BE2C (cell line): ENCODE measurements at regions not wholly inside any gene's neighbourhood (a gene's known extent, or its start where the extent isn't known, plus 50 kb on each side); places are given as distances from the start of the nearest gene placed in this dataset.

Source experiments
- DNase-seq: peaks from one replicate; pipeline ENCODE4 v3.0.0-alpha.2; 2020
- H3K27me3 ChIP-seq: fragments of 250-450 bp; sonication (Bioruptor Pico); 2 replicates; pipeline ENCODE4 v1.5.1; 2020; ENCODE audit warnings: mild to moderate bottlenecking
- H3K36me3 ChIP-seq: fragments of 250-450 bp; sonication (Bioruptor Pico); 2 replicates; pipeline ENCODE4 v1.5.1; 2020; ENCODE audit warnings: mild to moderate bottlenecking
- H3K4me1 ChIP-seq: fragments of 250-450 bp; sonication (Bioruptor Pico); 2 replicates; pipeline ENCODE4 v1.5.1; 2020
- H3K4me3 ChIP-seq: 2 replicates; pipeline ENCODE4 v1.5.1; 2011; ENCODE audit warnings: low read depth, low read length
- H3K9me3 ChIP-seq: fragments of 250-450 bp; sonication (Bioruptor Pico); 2 replicates; pipeline ENCODE4 v1.5.1; 2020
- TF ChIP-seq, protein P1 (sequence below): IDR thresholded peaks from 2 replicates; pipeline ENCODE4 v1.5.1; 2012; ENCODE audit warnings: mild to moderate bottlenecking, low read depth, low read length

DNA sequence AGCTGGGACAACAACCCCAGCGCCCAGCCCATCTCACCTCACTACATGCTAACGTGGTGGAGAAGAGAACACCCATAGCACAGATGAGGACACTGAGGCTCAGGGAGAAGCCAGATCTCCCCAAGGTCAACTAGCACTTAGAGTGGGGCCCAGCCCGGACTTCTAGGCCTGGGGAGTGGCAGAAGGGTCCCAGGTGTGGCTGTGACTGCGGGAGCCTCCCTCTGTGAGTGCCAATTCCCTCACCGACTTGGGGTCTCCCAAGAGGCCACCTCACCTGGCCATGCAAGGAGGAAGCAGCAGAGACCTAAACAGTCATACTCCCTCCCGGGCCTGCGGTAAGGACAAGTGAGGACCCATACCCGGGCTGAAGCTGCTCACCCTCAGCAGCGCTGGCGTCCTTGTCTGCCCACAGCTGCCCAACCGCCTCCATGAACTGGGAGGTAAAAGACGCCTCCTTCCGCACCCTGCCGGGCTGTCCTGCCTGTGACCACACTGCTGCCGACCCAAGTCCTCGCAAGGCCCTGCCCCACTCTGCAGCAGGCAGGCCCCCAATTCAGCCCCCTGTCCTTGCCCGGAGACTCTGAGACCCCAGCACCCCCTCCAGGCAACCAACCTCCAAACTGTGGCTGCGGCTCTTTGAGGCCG lies 93.2 kb upstream of the RTL6 start:
- peaks cover 11% of the 10 kb centered on the region for H3K27me3 ChIP-seq
- no peaks in the 10 kb centered on the region for H3K36me3 ChIP-seq
- no peak for DNase-seq
- no peak overlapping the region for H3K4me3 ChIP-seq
- TF ChIP-seq, protein P1, sequence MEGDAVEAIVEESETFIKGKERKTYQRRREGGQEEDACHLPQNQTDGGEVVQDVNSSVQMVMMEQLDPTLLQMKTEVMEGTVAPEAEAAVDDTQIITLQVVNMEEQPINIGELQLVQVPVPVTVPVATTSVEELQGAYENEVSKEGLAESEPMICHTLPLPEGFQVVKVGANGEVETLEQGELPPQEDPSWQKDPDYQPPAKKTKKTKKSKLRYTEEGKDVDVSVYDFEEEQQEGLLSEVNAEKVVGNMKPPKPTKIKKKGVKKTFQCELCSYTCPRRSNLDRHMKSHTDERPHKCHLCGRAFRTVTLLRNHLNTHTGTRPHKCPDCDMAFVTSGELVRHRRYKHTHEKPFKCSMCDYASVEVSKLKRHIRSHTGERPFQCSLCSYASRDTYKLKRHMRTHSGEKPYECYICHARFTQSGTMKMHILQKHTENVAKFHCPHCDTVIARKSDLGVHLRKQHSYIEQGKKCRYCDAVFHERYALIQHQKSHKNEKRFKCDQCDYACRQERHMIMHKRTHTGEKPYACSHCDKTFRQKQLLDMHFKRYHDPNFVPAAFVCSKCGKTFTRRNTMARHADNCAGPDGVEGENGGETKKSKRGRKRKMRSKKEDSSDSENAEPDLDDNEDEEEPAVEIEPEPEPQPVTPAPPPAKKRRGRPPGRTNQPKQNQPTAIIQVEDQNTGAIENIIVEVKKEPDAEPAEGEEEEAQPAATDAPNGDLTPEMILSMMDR, result no peak
- peaks cover 8% of the 10 kb centered on the region; the same call in 1 of the 2 replicates for H3K9me3 ChIP-seq
- H3K4me1 ChIP-seq, result no peaks in the 10 kb centered on the region

DNA sequence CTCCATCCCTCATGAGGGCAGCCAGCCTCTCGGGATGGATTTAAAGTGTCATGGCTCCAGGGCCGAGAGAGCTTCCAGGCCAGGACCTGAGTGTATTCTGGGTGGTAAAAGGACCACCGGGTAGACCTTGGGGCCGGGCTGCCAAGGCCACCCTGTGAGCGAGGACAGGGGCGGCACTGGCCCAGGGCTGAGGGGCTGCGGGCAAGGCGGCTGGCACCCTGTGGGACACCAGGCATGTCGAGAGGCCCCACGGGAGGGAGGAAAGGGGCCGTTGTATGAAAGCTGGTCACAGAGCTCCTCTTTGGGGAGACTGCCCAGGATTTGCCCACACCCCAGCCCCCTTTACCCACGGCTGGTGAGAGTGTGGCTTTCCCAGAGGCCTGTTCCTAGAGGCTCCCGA lies 92.3 kb upstream of the RTL6 start:
- no peaks in the 10 kb centered on the region for H3K36me3 ChIP-seq
- TF ChIP-seq, protein P1, result no peak
- no peak overlapping the region for H3K4me3 ChIP-seq
- H3K27me3 ChIP-seq, result peaks cover 15% of the 10 kb centered on the region
- no peaks in the 10 kb centered on the region for H3K4me1 ChIP-seq
- no peak for DNase-seq
- H3K9me3 ChIP-seq, result peaks cover 8% of the 10 kb centered on the region; the same call in 1 of the 2 replicates

DNA sequence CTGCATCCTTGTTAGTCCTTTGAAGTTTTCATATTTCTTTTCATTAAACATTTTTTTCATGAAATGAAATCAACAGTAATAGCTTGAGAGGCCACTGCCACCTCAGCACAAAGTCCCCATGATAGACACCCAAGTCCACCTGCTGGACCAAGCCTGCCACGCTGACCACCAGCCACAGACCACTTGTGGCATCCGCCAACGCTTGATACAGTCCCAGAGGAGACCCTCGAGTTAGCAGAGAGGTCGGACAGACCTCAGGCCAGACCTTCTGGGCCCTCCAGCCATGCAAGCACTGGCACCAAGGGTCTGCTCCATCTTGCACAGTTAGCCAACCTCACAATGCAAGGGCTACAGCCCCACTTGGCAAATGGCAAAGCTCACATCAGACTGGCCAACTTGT lies 91.8 kb upstream of the RTL6 start:
- peaks cover 8% of the 10 kb centered on the region; the same call in 1 of the 2 replicates for H3K9me3 ChIP-seq
- peaks cover 15% of the 10 kb centered on the region for H3K27me3 ChIP-seq
- no peak overlapping the region for H3K4me3 ChIP-seq
- H3K36me3 ChIP-seq, result no peaks in the 10 kb centered on the region
- DNase-seq, result no peak
- no peaks in the 10 kb centered on the region for H3K4me1 ChIP-seq
- TF ChIP-seq, protein P1, result no peak

DNA sequence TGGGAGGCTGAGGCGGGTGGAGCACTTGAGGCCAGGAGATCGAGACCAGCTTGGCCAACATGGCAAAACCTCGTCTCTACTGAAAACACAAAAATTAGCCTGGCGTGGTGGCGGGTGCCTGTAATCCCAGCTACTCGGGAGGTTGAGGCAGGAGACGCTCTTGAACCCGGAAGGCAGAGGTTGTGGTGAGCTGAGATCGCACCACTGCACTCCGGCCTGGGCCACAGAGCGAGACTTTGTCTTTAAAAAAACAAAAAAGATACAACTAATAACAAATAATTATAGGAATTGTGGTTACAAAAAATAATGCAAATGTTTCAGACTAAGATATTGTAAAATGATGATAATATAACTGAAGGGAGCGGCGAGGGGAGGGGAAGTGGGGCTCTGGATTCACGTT lies 90.3 kb upstream of the RTL6 start:
- H3K27me3 ChIP-seq, result peaks cover 15% of the 10 kb centered on the region
- DNase-seq, result no peak
- H3K9me3 ChIP-seq, result peaks cover 8% of the 10 kb centered on the region; the same call in 1 of the 2 replicates
- H3K36me3 ChIP-seq, result no peaks in the 10 kb centered on the region
- no peak overlapping the region for H3K4me3 ChIP-seq
- TF ChIP-seq, protein P1, result no peak
- H3K4me1 ChIP-seq, result no peaks in the 10 kb centered on the region

DNA sequence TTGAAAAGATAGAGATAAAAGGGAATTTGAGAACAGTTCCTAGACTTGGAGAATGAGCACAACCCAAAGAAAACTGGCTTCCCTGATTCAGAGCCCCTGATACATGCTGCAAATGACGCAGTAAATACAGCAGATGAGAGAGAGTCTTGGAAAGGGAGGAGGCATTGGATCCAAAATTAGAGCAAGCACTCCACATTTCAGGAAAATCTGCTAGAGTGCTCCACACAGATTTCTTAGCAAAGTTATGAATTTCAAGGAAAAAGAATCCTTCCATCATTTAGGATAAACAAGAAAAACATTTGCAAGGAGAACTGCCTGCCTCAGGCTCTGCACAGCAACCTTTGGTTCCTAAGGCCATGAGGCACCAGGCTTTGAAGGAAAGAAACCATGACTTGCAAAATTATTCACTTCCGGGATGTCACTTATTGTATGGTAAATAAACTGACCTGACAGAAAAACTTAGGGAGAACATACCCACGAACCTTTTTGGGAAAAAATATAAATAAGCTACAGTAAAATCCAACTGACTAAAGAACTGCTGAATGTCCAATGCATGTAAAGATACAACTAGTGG lies 89.8 kb upstream of the RTL6 start:
- TF ChIP-seq, protein P1, result no peak
- DNase-seq, result no peak
- no peaks in the 10 kb centered on the region for H3K4me1 ChIP-seq
- peaks cover 8% of the 10 kb centered on the region; the same call in 1 of the 2 replicates for H3K9me3 ChIP-seq
- peaks cover 20% of the 10 kb centered on the region for H3K27me3 ChIP-seq
- H3K36me3 ChIP-seq, result no peaks in the 10 kb centered on the region
- no peak overlapping the region for H3K4me3 ChIP-seq

DNA sequence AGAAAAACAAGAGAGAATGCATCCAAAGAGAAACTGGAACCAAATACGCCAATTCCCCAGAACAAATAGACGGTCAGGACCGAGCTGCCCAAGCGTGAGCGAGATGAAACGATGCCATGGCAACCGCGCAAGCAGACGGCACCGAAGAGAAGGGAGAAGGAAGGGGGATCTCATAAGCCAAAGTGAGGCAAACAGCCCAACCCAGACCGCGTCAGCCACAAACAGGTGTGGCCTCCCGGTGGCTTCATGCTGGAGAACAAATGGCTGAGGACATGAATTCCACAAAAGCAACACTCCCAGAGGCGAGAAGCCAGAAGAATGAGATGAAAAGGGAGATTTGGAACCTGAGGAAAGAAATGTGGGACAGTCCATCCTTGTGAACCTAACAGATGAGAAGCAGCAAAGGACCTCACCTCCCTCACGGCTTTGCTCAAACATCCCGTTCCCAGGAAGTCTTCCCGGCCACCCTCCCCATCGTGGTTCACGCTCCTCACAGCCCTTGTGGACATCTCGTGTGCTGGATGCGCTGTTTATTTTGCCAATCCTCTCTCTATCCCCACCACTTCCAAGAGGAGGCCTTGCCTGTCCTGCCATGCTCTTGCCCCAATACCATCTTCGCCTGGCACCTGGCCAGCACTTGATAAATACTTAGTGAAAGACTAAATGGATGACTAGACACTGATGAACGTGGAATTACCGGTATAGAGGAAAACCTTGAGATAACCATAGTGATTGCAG lies 89.1 kb upstream of the RTL6 start:
- TF ChIP-seq, protein P1, result no peak
- peak; percentile 14 for DNase-seq
- Histone ChIP-seq H3K27me3 (peaks cover 24% of the 10 kb centered on the region), H3K4me3 (no peak overlapping the region), H3K4me1 (no peaks in the 10 kb centered on the region), H3K9me3 (peaks cover 8% of the 10 kb centered on the region; the same call in 1 of the 2 replicates), H3K36me3 (no peaks in the 10 kb centered on the region)
